Embryonic facial prominence (tissue), 1 donor: ENCODE measurements at regions not wholly inside any gene's neighbourhood (a gene's known extent, or its start where the extent isn't known, plus 50 kb on each side); places are given as distances from the start of the nearest gene placed in this dataset.
"Not testable (repeated sequence)": the region's sequence is repeated elsewhere in the genome, so short reads cannot be mapped to it uniquely, and the experiment has no call there.

ENCODE experiments used
- DNase-seq: peaks from one replicate; pipeline ENCODE4 v3.0.0-alpha.2; 2016; ENCODE audit errors: extremely low spot score

- no peak for DNase-seq
These were observed 172.7 kb upstream of the OR4E1 start for GRCh38 chr14:21846227-21846885.

- DNase-seq: no peak
These were observed 167.1 kb upstream of the OR4E1 start for GRCh38 chr14:21840765-21841164.

- no peak for DNase-seq
These were observed 160.2 kb upstream of the OR4E1 start for GRCh38 chr14:21833836-21834235.

- DNase-seq: no peak
These were observed 152.2 kb upstream of the OR4E1 start for GRCh38 chr14:21825845-21826244.

- no peak for DNase-seq
These were observed 151.6 kb upstream of the OR4E1 start for GRCh38 chr14:21825149-21825743.

GRCh38 chr14:21822109-21822508 is 148.5 kb upstream of the OR4E1 start:
- no peak for DNase-seq

GRCh38 chr14:21820631-21821030 is 147.0 kb upstream of the OR4E1 start:
- no peak for DNase-seq

GRCh38 chr14:21819891-21820290 is 146.3 kb upstream of the OR4E1 start:
- not testable (repeated sequence) for DNase-seq

GRCh38 chr14:21817010-21817409 is 143.4 kb upstream of the OR4E1 start:
- DNase-seq: not testable (repeated sequence)

GRCh38 chr14:21807975-21808374 is 134.4 kb upstream of the OR4E1 start:
- DNase-seq: no peak

- no peak for DNase-seq
These were observed 131.4 kb upstream of the OR4E1 start for GRCh38 chr14:21804981-21805380.

- DNase-seq: no peak
These were observed 128.8 kb upstream of the OR4E1 start for GRCh38 chr14:21802441-21802840.

GRCh38 chr14:21796916-21797315 is 123.3 kb upstream of the OR4E1 start:
- no peak for DNase-seq

- no peak for DNase-seq
These were observed 121.8 kb upstream of the OR4E1 start for GRCh38 chr14:21795456-21795855.

GRCh38 chr14:21791749-21792148 is 118.1 kb upstream of the OR4E1 start:
- DNase-seq: no peak

- not testable (repeated sequence) for DNase-seq
These were observed 115.1 kb upstream of the OR4E1 start for GRCh38 chr14:21788687-21789086.

- not testable (repeated sequence) for DNase-seq
These were observed 113.6 kb upstream of the OR4E1 start for GRCh38 chr14:21787242-21787641.

GRCh38 chr14:21781543-21781942 is 107.9 kb upstream of the OR4E1 start:
- no peak for DNase-seq

GRCh38 chr14:21780429-21781084 is 106.9 kb upstream of the OR4E1 start:
- no peak for DNase-seq

- no peak for DNase-seq
These were observed 98.1 kb upstream of the OR4E1 start for GRCh38 chr14:21771671-21772070.

- DNase-seq: no peak
These were observed 95.2 kb upstream of the OR4E1 start for GRCh38 chr14:21768875-21769257.

GRCh38 chr14:21768116-21768874 is 94.7 kb upstream of the OR4E1 start:
- DNase-seq: no peak
